A549 (cell line): ENCODE measurements at regions not wholly inside any gene's neighbourhood (a gene's known extent, or its start where the extent isn't known, plus 50 kb on each side); places are given as distances from the start of the nearest gene placed in this dataset.

Source experiments
- ATAC-seq, 2 experiments: fragments of 200-7000 bp in 1 of 2; fragments of >200 bp in 1 of 2; cut with Nextera tagmentation in 1 of 2; cut with Tn5 transposase in 1 of 2; 3 replicates each; pipeline versions ENCODE4 v1.8.0 to v1.9.1; 2018 to 2020; ENCODE audit warnings: mild to moderate bottlenecking in 1 of 2, moderate library complexity in 1 of 2
- CTCF ChIA-PET: fragments of 300-600 bp; sonication (Branson Sonifier 250); formaldehyde crosslinking; extraction: SDS; loops from one replicate; lab custom pipeline; 2021; ENCODE audit warnings: antibody characterized with exemption, inconsistent platforms; lab: Yijun Ruan, JAX
- POLR2A ChIA-PET: fragments of 350-600 bp; formaldehyde crosslinking; extraction: SDS; loops from one replicate; lab custom pipeline; 2021; ENCODE audit warnings: antibody characterized with exemption, inconsistent platforms; lab: Yijun Ruan, JAX
- DNase-seq, 2 experiments: peaks; one replicate each; pipeline versions ENCODE4 v3.0.0 to v3.0.0-alpha.2; 2011 to 2016; ENCODE audit warnings: low read depth in 1 of 2, low spot score in 1 of 2
- FAIRE-seq: peaks from 2 replicates; lab custom pipeline; 2011; peaks lifted over from hg19 to GRCh38; lab: Jason Lieb, UNC
- H3K27ac ChIP-seq, 2 experiments: fragments of >200 bp; sonication (Bioruptor Twin); formaldehyde crosslinking; 3 replicates each; pipeline ENCODE4 v1.5.1; 2016 to 2017
- H3K4me1 ChIP-seq: fragments of >200 bp; sonication (Bioruptor Twin); formaldehyde crosslinking; 3 replicates; pipeline ENCODE4 v1.6.1; 2016
- H3K4me2 ChIP-seq: fragments of >200 bp; sonication (Bioruptor Twin); formaldehyde crosslinking; 3 replicates; pipeline ENCODE4 v1.6.1; 2016
- H3K4me3 ChIP-seq: fragments of >200 bp; sonication (Bioruptor Twin); formaldehyde crosslinking; 3 replicates; pipeline ENCODE4 v1.5.1; 2016
- H3K9me3 ChIP-seq: fragments of >200 bp; sonication (Bioruptor Twin); formaldehyde crosslinking; 3 replicates; pipeline ENCODE4 v1.6.1; 2016
- BHLHE40 ChIP-seq: IDR thresholded peaks from 2 replicates; pipeline ENCODE4 v1.6.1; 2012; ENCODE audit warnings: low read depth, low read length, inconsistent platforms
- CBX2 ChIP-seq: fragments of 200-600 bp; sonication (generic); IDR thresholded peaks from 2 replicates; pipeline ENCODE4 v1.6.1; 2016; ENCODE audit warnings: low read depth, mild to moderate bottlenecking, borderline replicate concordance
- CEBPB ChIP-seq, 2 experiments: fragments of >200 bp in 1 of 2; sonication (Bioruptor Twin) in 1 of 2; formaldehyde crosslinking in 1 of 2; IDR thresholded peaks; 2 replicates each; pipeline ENCODE4 v1.6.1; 2012 to 2016
- EHMT2 ChIP-seq: fragments of 200-600 bp; sonication (generic); IDR thresholded peaks from 2 replicates; pipeline ENCODE4 v1.6.1; 2016; ENCODE audit warnings: antibody characterized with exemption, low read depth, mild to moderate bottlenecking, moderate library complexity
- GATA3 ChIP-seq: IDR thresholded peaks from 2 replicates; pipeline ENCODE4 v1.6.1; 2012; ENCODE audit warnings: borderline replicate concordance
- JUN ChIP-seq, 2 experiments: fragments of >200 bp; sonication (Bioruptor Twin); formaldehyde crosslinking; IDR thresholded peaks; 2 replicates in 1 of 2; 3 replicates in 1 of 2; pipeline ENCODE4 v1.6.1; 2016 to 2017
- JUNB ChIP-seq: fragments of >200 bp; sonication (Bioruptor Twin); formaldehyde crosslinking; IDR thresholded peaks from 2 replicates; pipeline ENCODE4 v1.6.1; 2016
- SMC3 ChIP-seq: fragments of >200 bp; sonication (Bioruptor Twin); formaldehyde crosslinking; IDR thresholded peaks from 3 replicates; pipeline ENCODE4 v1.6.1; 2018; ENCODE audit warnings: inconsistent platforms
- TFCP2L1 ChIP-seq: fragments of 250-450 bp; sonication (Bioruptor Pico); IDR thresholded peaks from 2 replicates; pipeline ENCODE4 v1.5.0; 2021; ENCODE audit warnings: mild to moderate bottlenecking
- ZFP36 ChIP-seq: fragments of 450-650 bp; IDR thresholded peaks from 2 replicates; pipeline ENCODE4 v1.6.1; 2014; ENCODE audit warnings: borderline replicate concordance; ENCODE audit not compliant: partially characterized antibody
- TF ChIP-seq, protein P1 (sequence below): IDR thresholded peaks from 2 replicates; pipeline ENCODE4 v1.6.1; 2012; ENCODE audit warnings: low read depth, borderline replicate concordance
- TF ChIP-seq, protein P2 (sequence below): fragments of 250-450 bp; sonication (Bioruptor Pico); IDR thresholded peaks from 2 replicates; pipeline ENCODE4 v1.5.0; 2021; ENCODE audit warnings: mild to moderate bottlenecking, moderate library complexity, borderline replicate concordance
- TF ChIP-seq, protein P3 (sequence below): IDR thresholded peaks from 2 replicates; pipeline ENCODE4 v1.6.1; 2012
- TF ChIP-seq, protein P4 (sequence below): IDR thresholded peaks from 2 replicates; pipeline ENCODE4 v1.6.1; 2012
- TF ChIP-seq, protein P5 (sequence below): fragments of >200 bp; sonication (Bioruptor Twin); formaldehyde crosslinking; IDR thresholded peaks from 3 replicates; pipeline ENCODE4 v1.6.1; 2016
- TF ChIP-seq, protein P6 (sequence below): fragments of 150-350 bp; IDR thresholded peaks from 2 replicates; pipeline ENCODE4 v1.6.1; 2014; ENCODE audit warnings: low read depth, mild to moderate bottlenecking, low read length

DNA sequence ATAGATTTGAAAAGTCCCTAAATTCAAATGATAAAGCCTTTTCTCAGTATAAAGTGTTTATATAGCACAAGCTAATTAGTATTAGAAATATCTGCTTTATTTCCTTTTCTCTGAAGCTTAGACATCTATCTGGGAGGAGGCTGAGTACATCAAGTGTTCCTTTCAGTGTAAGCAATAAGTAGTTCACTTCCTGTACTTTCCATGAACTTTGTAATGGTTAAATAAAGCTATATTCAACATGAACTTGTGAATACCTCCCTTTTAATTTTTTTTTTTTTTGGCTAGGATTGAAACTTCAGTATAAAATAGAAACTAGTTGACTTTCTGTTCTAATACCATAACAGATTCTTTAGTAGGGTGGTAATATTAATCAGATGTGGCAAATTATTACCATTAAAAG is 190.9 kb downstream of the CENPW start:
- H3K9me3 ChIP-seq: no peaks in the 10 kb centered on the region
- ChIA-PET POLR2A (no interaction called here), CTCF (no interaction called here)
- no peak overlapping the region for H3K4me2 ChIP-seq
- H3K4me3 ChIP-seq: no peak overlapping the region
- ATAC-seq: no peak
- TF ChIP-seq TFCP2L1 (CRISPR knock-in tag) (no peak), JUNB (no peak), ZFP36 (no peak), CEBPB (IDR thresholded peaks at IDR 0.05) (no peak)
- TF ChIP-seq, protein P1, sequence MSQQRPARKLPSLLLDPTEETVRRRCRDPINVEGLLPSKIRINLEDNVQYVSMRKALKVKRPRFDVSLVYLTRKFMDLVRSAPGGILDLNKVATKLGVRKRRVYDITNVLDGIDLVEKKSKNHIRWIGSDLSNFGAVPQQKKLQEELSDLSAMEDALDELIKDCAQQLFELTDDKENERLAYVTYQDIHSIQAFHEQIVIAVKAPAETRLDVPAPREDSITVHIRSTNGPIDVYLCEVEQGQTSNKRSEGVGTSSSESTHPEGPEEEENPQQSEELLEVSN: no peak
- TF ChIP-seq, protein P2, sequence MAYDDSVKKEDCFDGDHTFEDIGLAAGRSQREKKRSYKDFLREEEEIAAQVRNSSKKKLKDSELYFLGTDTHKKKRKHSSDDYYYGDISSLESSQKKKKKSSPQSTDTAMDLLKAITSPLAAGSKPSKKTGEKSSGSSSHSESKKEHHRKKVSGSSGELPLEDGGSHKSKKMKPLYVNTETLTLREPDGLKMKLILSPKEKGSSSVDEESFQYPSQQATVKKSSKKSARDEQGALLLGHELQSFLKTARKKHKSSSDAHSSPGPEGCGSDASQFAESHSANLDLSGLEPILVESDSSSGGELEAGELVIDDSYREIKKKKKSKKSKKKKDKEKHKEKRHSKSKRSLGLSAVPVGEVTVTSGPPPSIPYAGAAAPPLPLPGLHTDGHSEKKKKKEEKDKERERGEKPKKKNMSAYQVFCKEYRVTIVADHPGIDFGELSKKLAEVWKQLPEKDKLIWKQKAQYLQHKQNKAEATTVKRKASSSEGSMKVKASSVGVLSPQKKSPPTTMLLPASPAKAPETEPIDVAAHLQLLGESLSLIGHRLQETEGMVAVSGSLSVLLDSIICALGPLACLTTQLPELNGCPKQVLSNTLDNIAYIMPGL (CRISPR knock-in tag): no peak
- TF ChIP-seq, protein P3, sequence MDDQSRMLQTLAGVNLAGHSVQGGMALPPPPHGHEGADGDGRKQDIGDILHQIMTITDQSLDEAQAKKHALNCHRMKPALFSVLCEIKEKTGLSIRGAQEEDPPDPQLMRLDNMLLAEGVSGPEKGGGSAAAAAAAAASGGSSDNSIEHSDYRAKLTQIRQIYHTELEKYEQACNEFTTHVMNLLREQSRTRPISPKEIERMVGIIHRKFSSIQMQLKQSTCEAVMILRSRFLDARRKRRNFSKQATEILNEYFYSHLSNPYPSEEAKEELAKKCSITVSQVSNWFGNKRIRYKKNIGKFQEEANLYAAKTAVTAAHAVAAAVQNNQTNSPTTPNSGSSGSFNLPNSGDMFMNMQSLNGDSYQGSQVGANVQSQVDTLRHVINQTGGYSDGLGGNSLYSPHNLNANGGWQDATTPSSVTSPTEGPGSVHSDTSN: no peak
- no peaks in the 10 kb centered on the region for H3K4me1 ChIP-seq
- H3K27ac ChIP-seq: no peak overlapping the region
- FAIRE-seq: no peak
- DNase-seq: no peak

DNA sequence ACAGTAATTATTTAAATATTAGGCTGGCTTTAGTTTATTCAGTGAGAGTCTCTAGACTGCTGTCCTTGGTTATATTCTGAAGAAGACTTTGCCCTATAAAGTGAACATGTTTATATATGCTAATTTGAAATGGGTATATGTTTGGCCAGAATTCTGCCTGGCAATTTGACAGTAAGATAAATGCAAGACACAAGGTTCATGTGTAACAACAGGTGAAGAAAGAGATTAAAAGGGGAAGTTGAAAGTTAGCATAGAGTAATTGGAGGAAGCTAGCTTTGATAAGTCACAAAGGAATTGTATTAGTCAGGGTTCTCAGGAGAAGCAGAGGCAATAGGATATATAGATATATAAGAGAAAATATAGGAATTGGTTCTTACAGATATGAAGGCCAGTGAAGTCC is 191.4 kb downstream of the CENPW start:
- CTCF ChIA-PET: no interaction called here
- no peak for ATAC-seq

More for the DNA sequence above, 191.4 kb downstream of the CENPW start:
- Histone ChIP-seq H3K27ac (no peak overlapping the region), H3K4me3 (no peak overlapping the region), H3K9me3 (no peaks in the 10 kb centered on the region), H3K4me2 (no peak overlapping the region), H3K4me1 (no peaks in the 10 kb centered on the region)
- TF ChIP-seq ZFP36 (no peak), EHMT2 (no peak), TFCP2L1 (CRISPR knock-in tag) (no peak), CBX2 (no peak), BHLHE40 (no peak), SMC3 (no peak), JUNB (no peak), GATA3 (no peak), JUN (IDR thresholded peaks at IDR 0.05) (no peak)
- TF ChIP-seq, protein P4, sequence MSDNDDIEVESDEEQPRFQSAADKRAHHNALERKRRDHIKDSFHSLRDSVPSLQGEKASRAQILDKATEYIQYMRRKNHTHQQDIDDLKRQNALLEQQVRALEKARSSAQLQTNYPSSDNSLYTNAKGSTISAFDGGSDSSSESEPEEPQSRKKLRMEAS: no peak
- TF ChIP-seq, protein P5, sequence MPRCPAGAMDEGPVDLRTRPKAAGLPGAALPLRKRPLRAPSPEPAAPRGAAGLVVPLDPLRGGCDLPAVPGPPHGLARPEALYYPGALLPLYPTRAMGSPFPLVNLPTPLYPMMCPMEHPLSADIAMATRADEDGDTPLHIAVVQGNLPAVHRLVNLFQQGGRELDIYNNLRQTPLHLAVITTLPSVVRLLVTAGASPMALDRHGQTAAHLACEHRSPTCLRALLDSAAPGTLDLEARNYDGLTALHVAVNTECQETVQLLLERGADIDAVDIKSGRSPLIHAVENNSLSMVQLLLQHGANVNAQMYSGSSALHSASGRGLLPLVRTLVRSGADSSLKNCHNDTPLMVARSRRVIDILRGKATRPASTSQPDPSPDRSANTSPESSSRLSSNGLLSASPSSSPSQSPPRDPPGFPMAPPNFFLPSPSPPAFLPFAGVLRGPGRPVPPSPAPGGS: no peak
- TF ChIP-seq, protein P1: no peak
- TF ChIP-seq, protein P2 (CRISPR knock-in tag): no peak
- TF ChIP-seq, protein P6, sequence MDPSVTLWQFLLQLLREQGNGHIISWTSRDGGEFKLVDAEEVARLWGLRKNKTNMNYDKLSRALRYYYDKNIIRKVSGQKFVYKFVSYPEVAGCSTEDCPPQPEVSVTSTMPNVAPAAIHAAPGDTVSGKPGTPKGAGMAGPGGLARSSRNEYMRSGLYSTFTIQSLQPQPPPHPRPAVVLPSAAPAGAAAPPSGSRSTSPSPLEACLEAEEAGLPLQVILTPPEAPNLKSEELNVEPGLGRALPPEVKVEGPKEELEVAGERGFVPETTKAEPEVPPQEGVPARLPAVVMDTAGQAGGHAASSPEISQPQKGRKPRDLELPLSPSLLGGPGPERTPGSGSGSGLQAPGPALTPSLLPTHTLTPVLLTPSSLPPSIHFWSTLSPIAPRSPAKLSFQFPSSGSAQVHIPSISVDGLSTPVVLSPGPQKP: no peak
- no peak for DNase-seq
- POLR2A ChIA-PET: no interaction called here
- FAIRE-seq: no peak
